Ascending aorta (tissue), 2 donors: ENCODE measurements at regions not wholly inside any gene's neighbourhood (a gene's known extent, or its start where the extent isn't known, plus 50 kb on each side); places are given as distances from the start of the nearest gene placed in this dataset.
"Not testable (repeated sequence)": the region's sequence is repeated elsewhere in the genome, so short reads cannot be mapped to it uniquely, and the experiment has no call there.

ENCODE experiments used
- DNase-seq, 2 donors: peaks; one replicate each; pipeline ENCODE4 v3.0.0-alpha.2; 2019; ENCODE audit warnings: low spot score in 2 of 2
- H3K27ac ChIP-seq, 2 donors: fragments of 200-600 bp; sonication (generic); one replicate each; pipeline ENCODE4 v1.5.1; 2016 to 2017; ENCODE audit warnings: mild to moderate bottlenecking in 1 of 2
- H3K27me3 ChIP-seq: fragments of 200-600 bp; sonication (generic); one replicate; pipeline ENCODE4 v1.5.1; 2017
- H3K36me3 ChIP-seq, 2 donors: fragments of 200-600 bp; sonication (generic); one replicate each; pipeline ENCODE4 v1.5.1; 2016
- H3K4me1 ChIP-seq, 2 donors: fragments of 200-600 bp; sonication (generic); one replicate each; pipeline ENCODE4 v1.5.1; 2016 to 2017; ENCODE audit warnings: mild to moderate bottlenecking in 1 of 2
- H3K4me3 ChIP-seq, 2 donors: fragments of 200-600 bp; sonication (generic); one replicate each; pipeline ENCODE4 v1.5.1; 2016 to 2017; ENCODE audit warnings: mild to moderate bottlenecking in 1 of 2
- H3K9me3 ChIP-seq, 2 donors: fragments of 200-600 bp; sonication (generic); one replicate each; pipeline ENCODE4 v1.5.1; 2016
- intact Hi-C: fragments of 100-400 bp; cut with DNase I; formaldehyde crosslinking; loops from one replicate; pipeline ENCODE4 v1.15.1; 2023
- TF ChIP-seq, protein P1 (sequence below), 3 experiments: fragments of 200-600 bp in 2 of 3; fragments of 450-650 bp in 1 of 3; sonication (generic) in 2 of 3; IDR thresholded peaks; one replicate each; pipeline ENCODE4 v1.5.1; 2016 to 2019; ENCODE audit warnings: antibody characterized with exemption in 3 of 3, mild to moderate bottlenecking in 1 of 3, moderate library complexity in 1 of 3

DNA sequence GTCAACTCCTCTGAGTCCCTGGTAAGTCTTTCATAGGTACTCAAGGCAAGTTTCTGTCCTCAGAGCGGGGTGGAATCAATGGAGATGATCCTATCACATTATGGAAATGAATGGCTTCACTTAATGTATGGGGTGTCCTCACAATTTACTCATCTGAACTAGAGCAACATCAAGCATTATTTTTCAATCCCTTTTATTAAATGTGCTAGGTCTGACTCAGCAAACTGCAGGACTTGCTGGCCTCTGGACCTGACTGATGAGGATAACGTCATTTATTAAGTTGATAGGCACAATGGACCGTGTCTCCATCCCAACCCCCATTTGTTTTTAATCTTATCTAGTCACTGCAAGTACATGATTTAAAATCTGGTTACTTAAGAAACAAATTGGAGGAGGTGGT lies 259.2 kb downstream of the NUF2 start:
- Histone ChIP-seq H3K9me3 (no peaks in the 10 kb centered on the region), H3K4me1 (no peaks in the 10 kb centered on the region), H3K27ac (no peak overlapping the region), H3K36me3 (no peaks in the 10 kb centered on the region), H3K4me3 (no peak overlapping the region), H3K27me3 (no peaks in the 10 kb centered on the region)
- intact Hi-C loops = no loop called here
- no peak for DNase-seq
- TF ChIP-seq, protein P1, sequence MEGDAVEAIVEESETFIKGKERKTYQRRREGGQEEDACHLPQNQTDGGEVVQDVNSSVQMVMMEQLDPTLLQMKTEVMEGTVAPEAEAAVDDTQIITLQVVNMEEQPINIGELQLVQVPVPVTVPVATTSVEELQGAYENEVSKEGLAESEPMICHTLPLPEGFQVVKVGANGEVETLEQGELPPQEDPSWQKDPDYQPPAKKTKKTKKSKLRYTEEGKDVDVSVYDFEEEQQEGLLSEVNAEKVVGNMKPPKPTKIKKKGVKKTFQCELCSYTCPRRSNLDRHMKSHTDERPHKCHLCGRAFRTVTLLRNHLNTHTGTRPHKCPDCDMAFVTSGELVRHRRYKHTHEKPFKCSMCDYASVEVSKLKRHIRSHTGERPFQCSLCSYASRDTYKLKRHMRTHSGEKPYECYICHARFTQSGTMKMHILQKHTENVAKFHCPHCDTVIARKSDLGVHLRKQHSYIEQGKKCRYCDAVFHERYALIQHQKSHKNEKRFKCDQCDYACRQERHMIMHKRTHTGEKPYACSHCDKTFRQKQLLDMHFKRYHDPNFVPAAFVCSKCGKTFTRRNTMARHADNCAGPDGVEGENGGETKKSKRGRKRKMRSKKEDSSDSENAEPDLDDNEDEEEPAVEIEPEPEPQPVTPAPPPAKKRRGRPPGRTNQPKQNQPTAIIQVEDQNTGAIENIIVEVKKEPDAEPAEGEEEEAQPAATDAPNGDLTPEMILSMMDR (IDR thresholded peaks at IDR 0.05) = no peak

DNA sequence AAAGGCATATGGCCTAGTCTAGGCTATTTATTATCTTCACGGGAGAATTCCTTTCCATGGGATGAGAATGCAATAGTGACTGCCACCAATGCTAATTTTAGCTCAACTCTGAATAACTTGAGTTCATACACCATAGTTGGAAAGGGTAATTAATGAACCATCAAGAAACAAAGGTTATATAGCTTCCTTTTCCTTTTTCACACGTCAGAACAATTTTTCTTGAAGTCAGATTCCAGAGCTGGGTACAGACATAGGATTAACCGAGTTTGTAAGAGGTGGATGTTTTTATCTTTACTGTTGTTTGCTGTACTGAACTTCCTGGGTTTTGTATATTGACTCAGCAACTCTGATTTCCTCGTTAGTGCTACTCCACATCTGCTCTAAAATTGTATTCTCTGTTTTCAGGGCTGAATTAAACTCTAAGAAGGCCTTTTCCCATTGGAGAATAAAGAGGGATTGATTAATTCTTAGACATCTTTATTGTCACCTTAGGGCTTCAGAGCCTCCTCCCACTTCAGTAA lies 262.0 kb downstream of the NUF2 start:
- TF ChIP-seq, protein P1 (IDR thresholded peaks at IDR 0.05) = no peak
- Histone ChIP-seq H3K4me1 (no peaks in the 10 kb centered on the region), H3K9me3 (no peaks in the 10 kb centered on the region), H3K4me3 (no peak overlapping the region), H3K27me3 (no peaks in the 10 kb centered on the region), H3K27ac (no peak overlapping the region), H3K36me3 (no peaks in the 10 kb centered on the region)
- DNase-seq = no peak
- intact Hi-C loops = no loop called here

DNA sequence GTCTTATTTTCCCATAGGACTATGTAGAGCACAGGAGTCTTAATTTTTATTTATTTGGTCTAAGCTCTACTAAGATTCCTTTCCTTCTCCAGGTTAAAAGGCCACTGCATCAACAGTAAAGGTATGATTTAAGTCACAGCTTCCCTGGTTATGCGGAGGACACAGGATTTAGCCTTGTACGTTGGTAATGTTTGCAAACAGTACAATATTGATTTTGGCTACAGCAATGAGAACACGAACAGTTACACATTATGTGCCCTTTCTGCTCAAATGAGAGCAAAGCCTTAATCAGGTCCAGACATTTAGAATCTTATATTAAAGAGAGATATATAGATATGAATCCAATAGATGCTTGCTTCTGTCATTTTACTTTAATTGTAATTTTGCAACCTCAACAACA lies 264.0 kb downstream of the NUF2 start:
- no peaks in the 10 kb centered on the region for H3K9me3 ChIP-seq
- TF ChIP-seq, protein P1 (IDR thresholded peaks at IDR 0.05) = no peak
- H3K4me1 ChIP-seq = no peaks in the 10 kb centered on the region
- no peak overlapping the region for H3K4me3 ChIP-seq
- no peaks in the 10 kb centered on the region for H3K27me3 ChIP-seq
- no peak overlapping the region for H3K27ac ChIP-seq
- no peak for DNase-seq
- no peaks in the 10 kb centered on the region for H3K36me3 ChIP-seq
- intact Hi-C loops = no loop called here

DNA sequence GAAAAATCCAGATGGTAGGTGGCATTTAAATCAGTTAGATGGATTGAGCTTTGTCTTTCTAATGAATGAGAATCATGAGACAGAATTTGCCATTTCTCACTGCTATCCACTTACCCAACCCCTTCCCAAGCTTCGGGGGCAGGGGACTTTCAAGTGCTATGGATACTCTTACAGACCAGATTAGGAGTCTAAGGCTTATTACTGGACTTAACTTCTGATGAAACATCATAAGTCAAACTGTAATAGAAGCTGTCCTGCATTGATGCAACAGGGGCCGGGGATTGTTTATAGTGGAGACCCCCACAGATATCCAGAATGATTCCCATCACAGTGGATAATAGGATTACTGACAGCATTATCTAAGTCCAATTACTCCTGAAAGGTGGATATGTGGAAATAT lies 267.0 kb downstream of the NUF2 start:
- no peak for DNase-seq
- Histone ChIP-seq H3K4me3 (no peak overlapping the region), H3K9me3 (no peaks in the 10 kb centered on the region), H3K36me3 (no peaks in the 10 kb centered on the region), H3K27ac (no peak overlapping the region), H3K27me3 (no peaks in the 10 kb centered on the region), H3K4me1 (no peaks in the 10 kb centered on the region)
- intact Hi-C loops = no loop called here
- TF ChIP-seq, protein P1 (IDR thresholded peaks at IDR 0.05) = no peak

DNA sequence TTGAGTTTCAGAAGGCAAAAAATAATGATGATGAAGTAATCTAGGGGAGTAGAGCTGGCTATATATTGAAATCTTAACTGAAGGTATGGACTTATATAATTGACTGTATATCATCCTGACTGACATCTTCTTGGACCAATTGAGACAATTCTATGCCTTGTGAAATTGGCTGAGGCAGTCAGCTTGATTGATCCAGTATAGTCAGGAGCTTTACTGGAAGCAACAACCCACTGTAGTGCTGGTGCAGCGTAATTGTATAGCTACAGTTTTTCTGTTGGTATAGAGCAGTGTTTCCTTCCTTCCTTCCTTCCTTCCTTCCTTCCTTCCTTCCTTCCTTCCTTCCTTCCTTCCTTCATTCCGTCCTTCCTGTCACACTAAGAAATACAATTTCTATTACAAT lies 268.0 kb downstream of the NUF2 start:
- TF ChIP-seq, protein P1 (IDR thresholded peaks at IDR 0.05) = no peak
- Histone ChIP-seq H3K27ac (no peak overlapping the region), H3K4me3 (no peak overlapping the region), H3K27me3 (no peaks in the 10 kb centered on the region), H3K36me3 (no peaks in the 10 kb centered on the region), H3K4me1 (no peaks in the 10 kb centered on the region), H3K9me3 (no peaks in the 10 kb centered on the region)
- intact Hi-C loops = no loop called here
- no peak for DNase-seq

DNA sequence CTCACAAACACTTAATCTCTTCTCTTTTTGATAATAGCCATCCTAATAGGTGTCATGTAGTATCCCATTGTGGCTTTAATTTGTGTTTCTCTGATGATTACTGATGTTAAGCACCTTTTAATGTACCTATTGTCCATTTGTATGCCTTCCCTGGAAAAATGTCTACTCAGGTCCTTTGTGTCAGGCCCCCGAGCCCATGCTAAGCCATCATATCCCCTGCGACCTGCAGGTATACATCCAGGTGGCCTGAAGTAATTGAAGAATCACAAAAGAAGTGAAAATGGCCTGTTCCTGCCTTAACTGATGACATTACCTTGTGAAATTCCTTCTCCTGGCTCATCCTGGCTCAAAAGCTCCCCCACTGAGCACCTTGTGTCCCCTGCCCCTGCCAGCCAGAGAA lies 269.4 kb downstream of the NUF2 start:
- H3K4me1 ChIP-seq, H3K27ac ChIP-seq, intact Hi-C loops, H3K4me3 ChIP-seq, H3K36me3 ChIP-seq, DNase-seq, H3K27me3 ChIP-seq, H3K9me3 ChIP-seq: not testable (repeated sequence)

DNA sequence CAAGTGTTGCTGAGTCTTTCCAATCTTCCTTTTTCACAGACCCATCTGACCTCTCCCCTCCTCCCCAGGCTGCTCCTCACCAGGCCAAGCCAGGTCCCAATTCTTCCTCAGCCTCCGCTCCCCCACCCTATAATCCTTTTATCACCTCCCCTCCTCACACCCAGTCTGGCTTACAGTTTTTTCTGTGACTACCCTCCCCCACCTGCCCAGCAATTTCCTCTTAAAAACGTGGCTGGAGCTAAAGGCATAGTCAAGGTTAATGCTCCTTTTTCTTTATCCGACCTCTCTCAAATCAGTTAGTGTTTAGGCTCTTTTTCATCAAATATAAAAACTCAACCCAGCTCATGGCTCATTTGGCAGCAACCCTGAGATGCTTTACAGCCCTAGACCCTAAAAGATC lies 270.9 kb downstream of the NUF2 start:
- DNase-seq, H3K4me1 ChIP-seq, H3K36me3 ChIP-seq, H3K4me3 ChIP-seq, H3K27ac ChIP-seq, H3K9me3 ChIP-seq, intact Hi-C loops, H3K27me3 ChIP-seq: not testable (repeated sequence)

DNA sequence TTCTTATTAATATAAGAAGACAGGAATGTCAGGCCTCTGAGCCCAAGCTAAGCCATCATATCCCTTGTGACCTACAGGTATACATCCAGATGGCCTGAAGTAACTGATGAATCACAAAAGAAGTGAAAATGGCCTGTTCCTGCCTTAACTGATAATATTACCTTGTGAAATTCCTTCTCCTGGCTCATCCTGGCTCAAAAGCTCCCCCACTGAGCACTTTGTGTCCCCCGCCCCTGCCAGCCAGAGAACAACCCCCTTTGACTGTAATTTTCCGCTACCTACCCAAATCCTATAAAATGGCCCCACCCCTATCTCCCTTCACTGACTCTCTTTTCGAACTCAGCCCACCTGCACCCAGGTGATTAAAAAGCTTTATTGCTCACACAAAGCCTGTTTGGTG lies 274.4 kb downstream of the NUF2 start:
- H3K36me3 ChIP-seq, DNase-seq, intact Hi-C loops, H3K27ac ChIP-seq, H3K4me1 ChIP-seq, H3K9me3 ChIP-seq, H3K4me3 ChIP-seq, H3K27me3 ChIP-seq: not testable (repeated sequence)
